ENCODE measurements at regions not wholly inside any gene's neighbourhood (a gene's known extent, or its start where the extent isn't known, plus 50 kb on each side); places are given as distances from the start of the nearest gene placed in this dataset.

GRCh38 chr2:217622205-217623060 lies 380.4 kb downstream of the TNS1 start:
- H3K27ac ChIP-seq = no peak overlapping the region

DNA sequence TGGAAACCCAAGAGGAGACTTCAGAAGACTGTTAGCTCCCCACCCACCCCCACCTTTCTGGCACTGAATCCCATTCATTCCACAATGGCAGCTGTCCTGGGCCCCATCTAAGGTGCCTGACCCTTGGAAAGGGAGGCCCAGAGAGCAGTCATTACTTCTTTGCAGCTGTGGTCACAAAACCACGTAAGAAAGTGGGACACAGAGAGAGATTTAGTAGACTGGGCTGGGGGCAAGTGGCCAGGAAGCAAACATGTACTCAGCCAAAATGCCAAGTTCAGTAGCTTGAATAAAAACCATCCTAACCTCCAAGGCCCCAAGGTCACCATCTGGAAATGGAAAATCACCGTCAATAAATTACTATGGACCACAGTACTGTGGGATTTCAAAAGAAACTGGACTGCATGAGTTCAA lies 381.4 kb downstream of the TNS1 start:
- TF ChIP-seq, protein P1, sequence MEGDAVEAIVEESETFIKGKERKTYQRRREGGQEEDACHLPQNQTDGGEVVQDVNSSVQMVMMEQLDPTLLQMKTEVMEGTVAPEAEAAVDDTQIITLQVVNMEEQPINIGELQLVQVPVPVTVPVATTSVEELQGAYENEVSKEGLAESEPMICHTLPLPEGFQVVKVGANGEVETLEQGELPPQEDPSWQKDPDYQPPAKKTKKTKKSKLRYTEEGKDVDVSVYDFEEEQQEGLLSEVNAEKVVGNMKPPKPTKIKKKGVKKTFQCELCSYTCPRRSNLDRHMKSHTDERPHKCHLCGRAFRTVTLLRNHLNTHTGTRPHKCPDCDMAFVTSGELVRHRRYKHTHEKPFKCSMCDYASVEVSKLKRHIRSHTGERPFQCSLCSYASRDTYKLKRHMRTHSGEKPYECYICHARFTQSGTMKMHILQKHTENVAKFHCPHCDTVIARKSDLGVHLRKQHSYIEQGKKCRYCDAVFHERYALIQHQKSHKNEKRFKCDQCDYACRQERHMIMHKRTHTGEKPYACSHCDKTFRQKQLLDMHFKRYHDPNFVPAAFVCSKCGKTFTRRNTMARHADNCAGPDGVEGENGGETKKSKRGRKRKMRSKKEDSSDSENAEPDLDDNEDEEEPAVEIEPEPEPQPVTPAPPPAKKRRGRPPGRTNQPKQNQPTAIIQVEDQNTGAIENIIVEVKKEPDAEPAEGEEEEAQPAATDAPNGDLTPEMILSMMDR (conservative IDR thresholded peaks at IDR 0.05) = no peak
- H3K27ac ChIP-seq = no peak overlapping the region

More at GRCh38 chr2:217622205-217623060, 380.4 kb downstream of the TNS1 start:
- TF ChIP-seq, protein P1 (conservative IDR thresholded peaks at IDR 0.05) = no peak

DNA sequence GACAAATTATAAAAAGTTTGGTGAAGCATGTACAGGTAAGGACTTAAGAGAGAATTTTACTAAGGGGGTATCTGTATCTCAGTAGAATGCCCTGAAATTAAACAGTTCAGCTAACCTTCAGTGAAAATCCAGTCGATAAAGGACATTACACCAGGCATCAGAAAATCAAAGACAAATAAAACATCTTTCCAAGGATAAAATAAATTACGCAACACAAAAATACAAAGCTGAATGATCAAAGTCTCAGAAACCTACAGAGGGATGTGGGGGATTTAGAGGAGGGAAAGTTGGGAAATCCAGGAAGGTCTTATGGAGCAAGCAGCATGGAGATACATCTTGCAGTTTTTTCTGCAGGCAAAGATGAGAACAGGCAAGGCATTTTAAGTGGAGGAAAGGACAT lies 384.1 kb downstream of the TNS1 start:
- TF ChIP-seq, protein P1 (conservative IDR thresholded peaks at IDR 0.05) = no peak
- H3K27ac ChIP-seq = no peak overlapping the region

DNA sequence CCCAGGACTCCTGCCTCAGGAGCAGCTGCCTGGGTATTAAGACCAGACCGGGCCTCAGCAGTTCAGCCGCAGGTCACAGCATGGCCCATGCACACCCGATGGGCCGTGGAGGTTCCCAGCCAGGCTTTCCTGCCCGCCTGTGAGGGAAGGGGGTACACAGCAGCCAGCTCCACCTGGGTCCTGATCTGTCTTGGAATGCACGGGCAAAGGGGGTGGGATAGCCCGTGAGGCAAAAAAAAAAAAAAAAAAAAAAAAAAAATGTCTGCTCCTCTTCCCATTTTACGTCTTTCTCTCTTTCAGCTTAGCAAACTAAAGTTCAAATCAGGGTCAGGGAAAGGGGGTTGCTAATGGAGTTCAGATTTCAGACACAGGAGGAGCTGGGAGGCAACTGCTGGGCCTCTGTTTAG lies 385.2 kb downstream of the TNS1 start:
- TF ChIP-seq, protein P1 (conservative IDR thresholded peaks at IDR 0.05) = no peak
- H3K27ac ChIP-seq = no peak overlapping the region

DNA sequence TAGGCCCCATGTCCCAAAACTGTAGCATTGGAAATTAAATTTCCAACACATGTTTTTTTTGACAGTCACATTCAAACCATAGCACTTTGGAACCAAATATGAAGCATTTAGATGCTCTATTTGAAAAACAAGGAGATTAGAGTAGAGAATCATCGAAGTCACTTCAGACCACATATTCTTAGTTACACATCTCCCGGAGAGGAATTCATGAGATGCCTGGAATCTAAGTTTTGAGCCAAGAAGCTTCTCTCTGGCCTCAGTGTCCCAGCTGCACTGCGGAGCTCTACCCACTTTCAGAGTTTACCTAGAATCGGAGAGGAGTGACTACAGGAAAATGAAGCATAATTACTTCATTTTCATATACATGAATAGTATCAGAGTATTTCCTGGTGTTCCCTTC lies 385.9 kb downstream of the TNS1 start:
- TF ChIP-seq, protein P1 (conservative IDR thresholded peaks at IDR 0.05) = no peak
- no peak overlapping the region for H3K27ac ChIP-seq

DNA sequence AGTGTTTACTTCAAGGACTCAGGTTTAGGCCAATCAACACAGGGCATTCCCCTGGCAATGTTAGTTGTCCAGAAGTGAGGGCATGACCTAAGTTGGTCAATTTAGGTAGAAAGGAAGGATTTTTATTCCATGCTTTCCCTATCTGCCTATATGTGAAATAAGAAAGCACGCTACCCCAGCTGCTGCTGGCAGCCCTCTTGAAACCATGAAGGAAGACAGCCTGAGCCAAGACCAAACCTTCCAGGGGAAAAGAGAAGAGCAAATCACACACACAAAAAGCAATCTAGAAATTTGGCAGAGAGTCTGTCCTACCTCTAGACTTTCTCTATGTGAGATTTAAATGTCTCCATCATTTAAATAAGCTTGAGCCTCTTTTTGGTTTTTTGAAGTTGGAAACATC lies 387.6 kb downstream of the TNS1 start:
- TF ChIP-seq, protein P1 (conservative IDR thresholded peaks at IDR 0.05) = no peak
- H3K27ac ChIP-seq = no peak overlapping the region

GRCh38 chr2:217614498-217614897 lies 388.3 kb downstream of the TNS1 start:
- H3K27ac ChIP-seq = no peak overlapping the region
- TF ChIP-seq, protein P1 (conservative IDR thresholded peaks at IDR 0.05) = no peak
